Mammary epithelial cell (primary cell): ENCODE measurements at regions not wholly inside any gene's neighbourhood (a gene's known extent, or its start where the extent isn't known, plus 50 kb on each side); places are given as distances from the start of the nearest gene placed in this dataset.

Experiments
- EZH2 ChIP-seq: IDR thresholded peaks from 2 replicates; pipeline ENCODE4 v1.6.1; 2012; ENCODE audit warnings: low read length, inconsistent platforms, borderline replicate concordance
- TF ChIP-seq, protein P1 (sequence below), 2 donors: IDR thresholded peaks in 1 of 2; conservative IDR thresholded peaks in 1 of 2; 2 replicates each; pipeline ENCODE4 v1.5.1; 2011 to 2012; ENCODE audit warnings: inconsistent platforms in 2 of 2, low read length in 2 of 2, mild to moderate bottlenecking in 2 of 2, control low read depth in 1 of 2, low read depth in 1 of 2; ENCODE audit not compliant: insufficient read depth in 1 of 2; ENCODE audit errors: extremely low read depth in 1 of 2

DNA sequence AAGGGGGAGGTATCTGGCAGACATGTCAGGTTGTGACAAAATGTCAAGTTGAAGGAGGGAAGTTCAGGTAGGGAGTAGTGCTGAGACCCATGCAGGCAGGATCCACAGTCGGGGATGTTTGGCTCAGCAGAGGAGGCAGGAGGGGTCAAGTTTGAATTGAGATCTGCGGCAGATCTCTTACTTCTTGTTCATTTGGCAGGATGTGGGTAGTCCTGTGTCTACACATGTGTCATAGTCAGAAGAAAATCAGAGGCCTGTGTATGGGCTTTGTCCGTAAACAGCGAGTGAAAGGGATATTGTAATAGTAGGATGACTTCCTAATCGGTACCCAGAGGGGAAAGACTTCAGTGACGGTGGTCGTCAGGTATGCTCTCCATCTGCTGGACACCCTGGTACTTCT is 203.8 kb upstream of the MTPN start:
- TF ChIP-seq, protein P1, sequence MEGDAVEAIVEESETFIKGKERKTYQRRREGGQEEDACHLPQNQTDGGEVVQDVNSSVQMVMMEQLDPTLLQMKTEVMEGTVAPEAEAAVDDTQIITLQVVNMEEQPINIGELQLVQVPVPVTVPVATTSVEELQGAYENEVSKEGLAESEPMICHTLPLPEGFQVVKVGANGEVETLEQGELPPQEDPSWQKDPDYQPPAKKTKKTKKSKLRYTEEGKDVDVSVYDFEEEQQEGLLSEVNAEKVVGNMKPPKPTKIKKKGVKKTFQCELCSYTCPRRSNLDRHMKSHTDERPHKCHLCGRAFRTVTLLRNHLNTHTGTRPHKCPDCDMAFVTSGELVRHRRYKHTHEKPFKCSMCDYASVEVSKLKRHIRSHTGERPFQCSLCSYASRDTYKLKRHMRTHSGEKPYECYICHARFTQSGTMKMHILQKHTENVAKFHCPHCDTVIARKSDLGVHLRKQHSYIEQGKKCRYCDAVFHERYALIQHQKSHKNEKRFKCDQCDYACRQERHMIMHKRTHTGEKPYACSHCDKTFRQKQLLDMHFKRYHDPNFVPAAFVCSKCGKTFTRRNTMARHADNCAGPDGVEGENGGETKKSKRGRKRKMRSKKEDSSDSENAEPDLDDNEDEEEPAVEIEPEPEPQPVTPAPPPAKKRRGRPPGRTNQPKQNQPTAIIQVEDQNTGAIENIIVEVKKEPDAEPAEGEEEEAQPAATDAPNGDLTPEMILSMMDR (conservative IDR thresholded peaks at IDR 0.05 in 1 of 2, IDR thresholded peaks at IDR 0.05 in 1 of 2; ENCODE audit: extremely low read depth in 1 of 2, insufficient read depth in 1 of 2, low read depth in 1 of 2, low read length in 2 of 2), result no peak
- TF ChIP-seq EZH2, result no peak
